C4-2B (cell line): ENCODE measurements at regions not wholly inside any gene's neighbourhood (a gene's known extent, or its start where the extent isn't known, plus 50 kb on each side); places are given as distances from the start of the nearest gene placed in this dataset.

Source experiments
- ZFX ChIP-seq: fragments of 450-650 bp; IDR thresholded peaks from 2 replicates; pipeline ENCODE4 v1.6.1; 2017
- TF ChIP-seq, protein P1 (sequence below): fragments of 450-650 bp; conservative IDR thresholded peaks from 2 replicates; pipeline ENCODE4 v1.5.1; 2017; ENCODE audit warnings: mild to moderate bottlenecking

DNA sequence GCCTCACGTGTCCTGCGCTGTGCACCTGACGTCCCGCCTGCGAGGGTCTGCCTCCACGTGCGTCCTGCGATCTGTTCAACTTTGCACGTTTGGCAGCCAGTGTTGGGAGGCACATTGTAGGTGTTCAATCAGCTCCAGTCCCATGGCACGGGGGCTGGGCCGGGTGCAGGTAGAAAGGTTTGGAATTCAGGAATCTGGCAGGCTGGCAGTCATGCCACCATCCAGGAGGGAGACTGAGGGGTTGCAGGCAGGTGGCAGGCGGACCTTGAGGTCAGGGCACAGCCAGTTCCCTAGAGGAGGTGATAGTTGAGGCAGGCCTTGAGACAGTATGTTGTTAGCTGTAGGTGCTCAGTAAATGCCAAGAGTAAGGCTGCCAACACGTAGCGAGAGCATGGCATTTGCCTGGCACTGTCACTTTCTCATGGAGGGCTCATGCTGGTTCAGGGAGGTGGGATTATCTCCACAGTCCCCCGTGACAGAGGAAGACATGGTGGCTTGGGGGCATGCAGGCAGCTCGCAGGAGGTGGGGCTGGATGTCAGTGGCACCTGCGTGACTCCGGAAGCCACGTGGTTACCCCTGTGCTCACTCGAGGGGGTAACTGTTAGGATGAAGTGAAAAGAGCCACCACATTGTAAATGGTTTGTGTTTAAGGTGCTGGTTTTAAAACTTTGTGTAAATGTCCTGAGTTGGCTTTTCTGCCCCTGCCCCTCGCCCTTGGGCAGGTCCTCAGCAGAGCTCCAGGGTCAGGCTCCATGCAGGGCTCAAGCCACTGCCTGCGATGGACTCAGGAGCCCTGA, 111.8 kb upstream of the FRMD1 start:
- TF ChIP-seq, protein P1, sequence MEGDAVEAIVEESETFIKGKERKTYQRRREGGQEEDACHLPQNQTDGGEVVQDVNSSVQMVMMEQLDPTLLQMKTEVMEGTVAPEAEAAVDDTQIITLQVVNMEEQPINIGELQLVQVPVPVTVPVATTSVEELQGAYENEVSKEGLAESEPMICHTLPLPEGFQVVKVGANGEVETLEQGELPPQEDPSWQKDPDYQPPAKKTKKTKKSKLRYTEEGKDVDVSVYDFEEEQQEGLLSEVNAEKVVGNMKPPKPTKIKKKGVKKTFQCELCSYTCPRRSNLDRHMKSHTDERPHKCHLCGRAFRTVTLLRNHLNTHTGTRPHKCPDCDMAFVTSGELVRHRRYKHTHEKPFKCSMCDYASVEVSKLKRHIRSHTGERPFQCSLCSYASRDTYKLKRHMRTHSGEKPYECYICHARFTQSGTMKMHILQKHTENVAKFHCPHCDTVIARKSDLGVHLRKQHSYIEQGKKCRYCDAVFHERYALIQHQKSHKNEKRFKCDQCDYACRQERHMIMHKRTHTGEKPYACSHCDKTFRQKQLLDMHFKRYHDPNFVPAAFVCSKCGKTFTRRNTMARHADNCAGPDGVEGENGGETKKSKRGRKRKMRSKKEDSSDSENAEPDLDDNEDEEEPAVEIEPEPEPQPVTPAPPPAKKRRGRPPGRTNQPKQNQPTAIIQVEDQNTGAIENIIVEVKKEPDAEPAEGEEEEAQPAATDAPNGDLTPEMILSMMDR = no peak
- TF ChIP-seq ZFX = no peak
